Left lung (tissue), 4 donors: ENCODE measurements at regions not wholly inside any gene's neighbourhood (a gene's known extent, or its start where the extent isn't known, plus 50 kb on each side); places are given as distances from the start of the nearest gene placed in this dataset.

ENCODE experiments used
- ATAC-seq: fragments of 200-7000 bp; cut with Tn5 transposase; one replicate; pipeline ENCODE4 v1.9.1; 2020; ENCODE audit warnings: moderate library complexity
- DNase-seq, 4 donors: peaks; one replicate each; pipeline ENCODE4 v3.0.0-alpha.2; 2013 to 2020
- H3K27ac ChIP-seq, 2 donors: fragments of 200-600 bp; sonication (generic) in 1 of 2; one replicate each; pipeline versions ENCODE4 v1.5.0 to v1.8.0; 2020 to 2021
- H3K27me3 ChIP-seq, 2 donors: fragments of 200-600 bp; sonication (generic) in 1 of 2; one replicate each; pipeline versions ENCODE4 v1.5.0 to v1.8.0; 2020 to 2021
- H3K36me3 ChIP-seq, 2 donors: fragments of 200-600 bp; sonication (generic) in 1 of 2; one replicate each; pipeline versions ENCODE4 v1.5.0 to v1.8.0; 2020 to 2021
- H3K4me1 ChIP-seq, 2 donors: fragments of 200-600 bp; one replicate each; pipeline ENCODE4 v1.8.0; 2021
- H3K4me3 ChIP-seq, 2 donors: fragments of 200-600 bp; sonication (generic) in 1 of 2; one replicate each; pipeline versions ENCODE4 v1.5.0 to v1.8.0; 2020 to 2021; ENCODE audit warnings: mild to moderate bottlenecking in 1 of 2
- H3K9me3 ChIP-seq, 2 donors: fragments of 200-600 bp; sonication (generic) in 1 of 2; one replicate each; pipeline versions ENCODE4 v1.5.0 to v1.8.0; 2020 to 2021
- intact Hi-C, 2 donors: fragments of 100-400 bp; cut with DNase I; formaldehyde crosslinking; loops; one replicate each; pipeline versions ENCODE4 v1.11.2 to v1.14.2; 2022
- TF ChIP-seq, protein P1 (sequence below), 2 donors: fragments of 200-600 bp; sonication (generic) in 1 of 2; IDR thresholded peaks; one replicate each; pipeline versions ENCODE4 v1.5.0 to v1.8.0; 2021; ENCODE audit warnings: antibody characterized with exemption in 2 of 2
- donor health status: DM: no; HTN: yes; CAD: no.
- donor health status: DM: no; HTN: no; CAD: no.

DNA sequence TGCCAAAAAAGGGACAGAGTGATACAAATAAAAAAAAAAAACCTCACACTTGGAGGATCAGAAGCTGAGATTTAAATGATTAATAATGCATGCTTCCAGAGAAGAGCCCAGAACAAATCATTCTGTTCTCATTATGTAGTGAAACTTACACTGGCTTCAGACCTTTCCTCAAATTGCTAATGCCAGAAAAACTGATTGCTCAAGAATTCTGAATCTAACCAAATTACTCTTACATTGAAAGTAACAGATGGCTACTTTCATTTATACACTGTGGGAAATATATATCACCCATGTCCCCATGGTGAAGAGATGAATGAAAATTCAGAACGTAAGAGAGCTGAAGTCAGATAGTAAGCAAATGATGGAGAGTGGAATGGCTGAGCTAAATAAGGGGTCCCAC is 85.9 kb upstream of the NSMCE3 start:
- TF ChIP-seq, protein P1, sequence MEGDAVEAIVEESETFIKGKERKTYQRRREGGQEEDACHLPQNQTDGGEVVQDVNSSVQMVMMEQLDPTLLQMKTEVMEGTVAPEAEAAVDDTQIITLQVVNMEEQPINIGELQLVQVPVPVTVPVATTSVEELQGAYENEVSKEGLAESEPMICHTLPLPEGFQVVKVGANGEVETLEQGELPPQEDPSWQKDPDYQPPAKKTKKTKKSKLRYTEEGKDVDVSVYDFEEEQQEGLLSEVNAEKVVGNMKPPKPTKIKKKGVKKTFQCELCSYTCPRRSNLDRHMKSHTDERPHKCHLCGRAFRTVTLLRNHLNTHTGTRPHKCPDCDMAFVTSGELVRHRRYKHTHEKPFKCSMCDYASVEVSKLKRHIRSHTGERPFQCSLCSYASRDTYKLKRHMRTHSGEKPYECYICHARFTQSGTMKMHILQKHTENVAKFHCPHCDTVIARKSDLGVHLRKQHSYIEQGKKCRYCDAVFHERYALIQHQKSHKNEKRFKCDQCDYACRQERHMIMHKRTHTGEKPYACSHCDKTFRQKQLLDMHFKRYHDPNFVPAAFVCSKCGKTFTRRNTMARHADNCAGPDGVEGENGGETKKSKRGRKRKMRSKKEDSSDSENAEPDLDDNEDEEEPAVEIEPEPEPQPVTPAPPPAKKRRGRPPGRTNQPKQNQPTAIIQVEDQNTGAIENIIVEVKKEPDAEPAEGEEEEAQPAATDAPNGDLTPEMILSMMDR (IDR thresholded peaks at IDR 0.05), result no peak
- no peak for ATAC-seq
- H3K4me1 ChIP-seq, result no peaks in the 10 kb centered on the region
- no peaks in the 10 kb centered on the region for H3K36me3 ChIP-seq
- intact Hi-C loops, result no loop called here
- H3K4me3 ChIP-seq, result no peak overlapping the region
- H3K27ac ChIP-seq, result no peak overlapping the region
- H3K9me3 ChIP-seq, result no peaks in the 10 kb centered on the region
- DNase-seq, result no peak
- H3K27me3 ChIP-seq, result peaks cover 0 to under 1% of the 10 kb centered on the region in 2 donors

DNA sequence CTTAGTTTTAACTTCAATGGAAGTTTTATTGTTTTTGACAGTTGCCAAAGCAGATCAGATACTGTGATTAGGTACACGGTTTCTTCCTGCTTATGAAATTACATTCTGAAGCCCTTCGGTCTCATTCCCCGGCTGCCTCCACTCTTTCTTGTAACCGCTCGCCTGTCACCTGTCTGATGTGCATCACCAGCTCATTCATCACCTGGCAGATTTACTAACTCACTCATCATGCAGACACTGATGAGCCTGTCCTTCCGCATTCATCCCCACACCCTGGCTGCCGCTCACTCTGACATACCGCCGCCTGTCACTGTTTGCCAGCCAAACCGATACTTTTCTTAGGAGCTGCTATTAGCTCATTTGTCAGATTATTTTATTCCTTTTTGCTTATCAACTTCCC is 82.8 kb upstream of the NSMCE3 start:
- H3K4me3 ChIP-seq, result no peak overlapping the region
- no peak overlapping the region for H3K27ac ChIP-seq
- ATAC-seq (no peak), DNase-seq (no peak)
- H3K4me1 ChIP-seq, result no peaks in the 10 kb centered on the region
- TF ChIP-seq, protein P1 (IDR thresholded peaks at IDR 0.05), result no peak
- intact Hi-C loops, result no loop called here
- no peaks in the 10 kb centered on the region for H3K27me3 ChIP-seq
- no peaks in the 10 kb centered on the region for H3K36me3 ChIP-seq
- no peaks in the 10 kb centered on the region for H3K9me3 ChIP-seq

DNA sequence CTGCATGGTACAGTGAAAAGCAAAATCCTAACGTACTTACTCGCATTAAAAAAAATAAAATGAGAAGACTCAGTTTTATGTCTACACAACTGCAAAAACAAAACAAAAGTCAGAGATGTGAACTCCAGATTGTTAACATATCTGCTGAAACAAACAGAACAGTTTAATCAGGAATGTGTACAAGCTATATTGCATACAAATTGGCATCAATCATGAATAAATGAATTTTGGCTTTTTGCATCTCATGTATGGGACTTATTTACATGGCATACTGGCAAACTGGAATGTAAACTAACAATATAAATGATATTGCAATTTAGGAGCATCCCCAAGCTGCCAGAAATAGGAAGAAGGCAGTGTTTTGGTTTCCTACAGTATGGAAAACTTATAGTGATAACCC is 79.6 kb upstream of the NSMCE3 start:
- ATAC-seq (no peak), DNase-seq (no peak)
- Histone ChIP-seq H3K4me3 (no peak overlapping the region), H3K27me3 (no peaks in the 10 kb centered on the region), H3K36me3 (no peaks in the 10 kb centered on the region), H3K27ac (no peak overlapping the region), H3K9me3 (no peaks in the 10 kb centered on the region), H3K4me1 (no peaks in the 10 kb centered on the region)
- TF ChIP-seq, protein P1 (IDR thresholded peaks at IDR 0.05), result no peak
- intact Hi-C loops, result no loop called here

DNA sequence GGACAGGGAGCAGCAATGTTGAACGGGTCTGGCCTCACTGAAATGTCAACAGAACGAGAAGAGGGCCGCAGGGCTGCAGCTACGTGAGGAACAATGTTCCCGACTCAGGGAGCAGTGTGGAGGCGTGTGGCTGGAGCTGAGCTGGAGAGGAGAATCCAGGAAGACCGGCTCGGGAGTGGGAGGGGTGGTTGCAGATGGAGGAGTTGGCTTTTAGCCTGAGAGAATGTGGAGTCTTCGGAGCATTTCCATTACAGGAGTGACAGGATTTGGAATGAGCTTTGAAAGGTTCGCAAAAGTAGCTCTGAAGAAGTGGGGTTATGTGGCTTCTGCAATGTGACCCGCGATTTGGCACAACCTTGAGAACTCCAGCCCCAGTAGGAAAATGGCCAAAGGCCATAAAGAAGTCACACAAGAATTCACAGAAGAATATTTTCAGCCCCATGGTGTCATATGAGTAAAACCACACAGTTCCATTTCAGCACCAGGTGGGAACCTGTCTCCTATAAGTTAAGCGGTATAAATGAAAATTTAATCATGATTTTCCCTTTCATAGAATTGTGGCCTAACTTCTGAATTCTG is 78.8 kb upstream of the NSMCE3 start:
- no peak overlapping the region for H3K4me3 ChIP-seq
- intact Hi-C loops, result no loop called here
- H3K36me3 ChIP-seq, result no peaks in the 10 kb centered on the region
- TF ChIP-seq, protein P1 (IDR thresholded peaks at IDR 0.05), result no peak
- H3K27me3 ChIP-seq, result no peaks in the 10 kb centered on the region
- H3K4me1 ChIP-seq, result no peaks in the 10 kb centered on the region
- ATAC-seq (no peak), DNase-seq (peak in 2 of 4 donors; percentile 33 to 67)
- no peaks in the 10 kb centered on the region for H3K9me3 ChIP-seq
- no peak overlapping the region for H3K27ac ChIP-seq

DNA sequence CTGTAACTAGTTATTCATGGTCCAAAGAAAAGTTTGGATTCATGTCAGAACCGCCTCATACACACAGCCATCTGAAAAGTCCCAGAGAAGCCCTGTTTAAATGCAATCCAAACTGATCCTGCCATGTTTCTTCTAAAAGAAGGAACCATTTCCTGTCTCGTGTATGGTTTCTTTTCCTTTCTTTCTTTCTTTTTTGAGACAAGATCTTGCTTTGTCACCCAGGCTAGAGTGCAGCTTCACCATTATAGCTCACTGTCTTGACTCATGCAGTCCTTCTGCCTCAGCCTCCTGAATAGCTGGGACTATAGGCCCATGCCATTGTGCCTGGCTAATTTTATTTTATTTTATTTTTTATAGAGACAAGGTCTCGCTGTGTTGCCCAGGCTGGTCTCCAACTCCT is 77.4 kb upstream of the NSMCE3 start:
- no peak overlapping the region for H3K4me3 ChIP-seq
- TF ChIP-seq, protein P1 (IDR thresholded peaks at IDR 0.05), result no peak
- H3K36me3 ChIP-seq, result no peaks in the 10 kb centered on the region
- intact Hi-C loops, result no loop called here
- ATAC-seq (no peak), DNase-seq (no peak)
- no peaks in the 10 kb centered on the region for H3K4me1 ChIP-seq
- H3K27me3 ChIP-seq, result no peaks in the 10 kb centered on the region
- H3K27ac ChIP-seq, result no peak overlapping the region
- H3K9me3 ChIP-seq, result no peaks in the 10 kb centered on the region
